ENCODE measurements at regions not wholly inside any gene's neighbourhood (a gene's known extent, or its start where the extent isn't known, plus 50 kb on each side); places are given as distances from the start of the nearest gene placed in this dataset.

DNA sequence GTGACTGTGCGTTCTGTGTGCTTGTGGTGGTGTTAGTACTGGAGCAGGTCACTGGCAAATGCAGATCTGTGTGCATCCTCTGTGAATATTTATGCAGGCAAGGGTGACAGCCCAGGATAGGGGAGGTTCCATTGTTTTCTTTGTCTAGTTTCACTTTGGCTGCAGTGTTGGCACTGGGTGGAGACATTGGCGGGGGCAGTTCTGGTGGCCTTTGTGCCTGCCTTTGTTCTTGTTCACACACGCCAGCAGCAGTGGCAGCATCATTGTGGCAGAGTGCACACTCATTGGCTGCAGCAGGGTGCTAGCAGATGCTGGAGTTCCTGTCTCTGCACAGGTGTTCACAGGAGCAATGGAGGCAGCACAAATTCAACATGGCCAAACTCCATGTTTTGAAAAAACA, 495.3 kb downstream of the UBE2NL start:
- TF ChIP-seq, protein P1, sequence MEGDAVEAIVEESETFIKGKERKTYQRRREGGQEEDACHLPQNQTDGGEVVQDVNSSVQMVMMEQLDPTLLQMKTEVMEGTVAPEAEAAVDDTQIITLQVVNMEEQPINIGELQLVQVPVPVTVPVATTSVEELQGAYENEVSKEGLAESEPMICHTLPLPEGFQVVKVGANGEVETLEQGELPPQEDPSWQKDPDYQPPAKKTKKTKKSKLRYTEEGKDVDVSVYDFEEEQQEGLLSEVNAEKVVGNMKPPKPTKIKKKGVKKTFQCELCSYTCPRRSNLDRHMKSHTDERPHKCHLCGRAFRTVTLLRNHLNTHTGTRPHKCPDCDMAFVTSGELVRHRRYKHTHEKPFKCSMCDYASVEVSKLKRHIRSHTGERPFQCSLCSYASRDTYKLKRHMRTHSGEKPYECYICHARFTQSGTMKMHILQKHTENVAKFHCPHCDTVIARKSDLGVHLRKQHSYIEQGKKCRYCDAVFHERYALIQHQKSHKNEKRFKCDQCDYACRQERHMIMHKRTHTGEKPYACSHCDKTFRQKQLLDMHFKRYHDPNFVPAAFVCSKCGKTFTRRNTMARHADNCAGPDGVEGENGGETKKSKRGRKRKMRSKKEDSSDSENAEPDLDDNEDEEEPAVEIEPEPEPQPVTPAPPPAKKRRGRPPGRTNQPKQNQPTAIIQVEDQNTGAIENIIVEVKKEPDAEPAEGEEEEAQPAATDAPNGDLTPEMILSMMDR (IDR thresholded peaks at IDR 0.05; ENCODE audit: low read length), result no peak
- TF ChIP-seq EZH2 (optimal IDR thresholded peaks at IDR 0.05; ENCODE audit: low read depth, low read length), result no peak
- TF ChIP-seq EZH2phosphoT487 (IDR thresholded peaks at IDR 0.05; ENCODE audit: low read length), result no peak
